HG03039 (cell line): ENCODE measurements at regions not wholly inside any gene's neighbourhood (a gene's known extent, or its start where the extent isn't known, plus 50 kb on each side); places are given as distances from the start of the nearest gene placed in this dataset.

ENCODE experiments used
- ATAC-seq: cut with Tn5 transposase; IDR thresholded peaks from one replicate; pipeline ENCODE4 v1.9.1; 2021; ENCODE audit warnings: mild to moderate bottlenecking, moderate library complexity; ENCODE audit not compliant: unreplicated experiment

GRCh38 chr5:60387051-60387440 lies 312.9 kb downstream of the DEPDC1B start:
- ATAC-seq = no peak

GRCh38 chr5:60386436-60387050 lies 313.4 kb downstream of the DEPDC1B start:
- no peak for ATAC-seq

GRCh38 chr5:60382716-60383115 lies 317.2 kb downstream of the DEPDC1B start:
- no peak for ATAC-seq

GRCh38 chr5:60379907-60380306 lies 320.1 kb downstream of the DEPDC1B start:
- no peak for ATAC-seq

- ATAC-seq = no peak
These were observed 322.1 kb downstream of the DEPDC1B start for GRCh38 chr5:60377826-60378225.

- no peak for ATAC-seq
These were observed 323.1 kb downstream of the DEPDC1B start for GRCh38 chr5:60376860-60377259.

- no peak for ATAC-seq
These were observed 325.6 kb downstream of the DEPDC1B start for GRCh38 chr5:60374409-60374808.

- ATAC-seq = no peak
These were observed 327.2 kb downstream of the DEPDC1B start for GRCh38 chr5:60372786-60373185.

GRCh38 chr5:60371065-60371464 lies 328.9 kb downstream of the DEPDC1B start:
- ATAC-seq = no peak

GRCh38 chr5:60370508-60370907 lies 329.5 kb downstream of the DEPDC1B start:
- no peak for ATAC-seq

GRCh38 chr5:60369391-60369790 lies 330.6 kb downstream of the DEPDC1B start:
- no peak for ATAC-seq

- ATAC-seq = no peak
These were observed 331.9 kb downstream of the DEPDC1B start for GRCh38 chr5:60368100-60368499.

GRCh38 chr5:60366489-60366888 lies 333.5 kb downstream of the DEPDC1B start:
- no peak for ATAC-seq

- ATAC-seq = no peak
These were observed 335.0 kb downstream of the DEPDC1B start for GRCh38 chr5:60365001-60365400.

- no peak for ATAC-seq
These were observed 337.8 kb downstream of the DEPDC1B start for GRCh38 chr5:60362158-60362557.

- ATAC-seq = no peak
These were observed 339.6 kb downstream of the DEPDC1B start for GRCh38 chr5:60360355-60360754.

- no peak for ATAC-seq
These were observed 342.7 kb downstream of the DEPDC1B start for GRCh38 chr5:60357302-60357701.

- ATAC-seq = no peak
These were observed 343.2 kb downstream of the DEPDC1B start for GRCh38 chr5:60356745-60357144.

- ATAC-seq = no peak
These were observed 344.8 kb downstream of the DEPDC1B start for GRCh38 chr5:60355181-60355580.

GRCh38 chr5:60354311-60354710 lies 345.7 kb downstream of the DEPDC1B start:
- no peak for ATAC-seq

- no peak for ATAC-seq
These were observed 346.9 kb downstream of the DEPDC1B start for GRCh38 chr5:60352992-60353599.

GRCh38 chr5:60350794-60351193 lies 349.2 kb downstream of the DEPDC1B start:
- no peak for ATAC-seq

- no peak for ATAC-seq
These were observed 350.0 kb downstream of the DEPDC1B start for GRCh38 chr5:60349891-60350415.
